Common myeloid progenitor, CD34-positive (primary cell): ENCODE measurements at regions not wholly inside any gene's neighbourhood (a gene's known extent, or its start where the extent isn't known, plus 50 kb on each side); places are given as distances from the start of the nearest gene placed in this dataset.

Source experiments
- CTCF ChIA-PET: fragments of 350-600 bp; sonication (Branson Sonifier 250); formaldehyde crosslinking; loops from one replicate; lab custom pipeline; 2021; ENCODE audit warnings: antibody characterized with exemption; lab: Charles Lee
- POLR2A ChIA-PET: fragments of 350-600 bp; sonication (Branson Sonifier 250); formaldehyde crosslinking; loops from one replicate; lab custom pipeline; 2021; ENCODE audit warnings: antibody characterized with exemption; lab: Charles Lee
- DNase-seq, 3 donors: peaks; one replicate each; pipeline versions ENCODE4 v3.0.0 to v3.0.0-alpha.2; 2013
- H3K27ac ChIP-seq, 2 experiments: 1 replicate in 1 of 2; 2 replicates in 1 of 2; pipeline ENCODE4 v1.7.0; 2013; ENCODE audit warnings: inconsistent platforms in 2 of 2, low read length in 2 of 2, mild to moderate bottlenecking in 2 of 2, low read depth in 1 of 2, moderate library complexity in 1 of 2; ENCODE audit not compliant: severe bottlenecking in 2 of 2, insufficient read depth in 1 of 2, poor library complexity in 1 of 2
- H3K27me3 ChIP-seq, 5 experiments: replicated peaks in 2 of 5; 1 replicate in 3 of 5; 2 replicates in 2 of 5; pipeline versions ENCODE4 v1.6.1 to v1.7.0; 2013; ENCODE audit warnings: low read length in 4 of 5, mild to moderate bottlenecking in 2 of 5, moderate library complexity in 2 of 5, inconsistent platforms in 1 of 5; ENCODE audit not compliant: insufficient read depth in 5 of 5, control insufficient read depth in 4 of 5
- H3K36me3 ChIP-seq, 4 experiments: 1 replicate in 2 of 4; 2 replicates in 2 of 4; pipeline versions ENCODE4 v1.6.1 to v1.7.0; 2013; ENCODE audit warnings: low read length in 3 of 4, control low read depth in 1 of 4, mild to moderate bottlenecking in 1 of 4; ENCODE audit not compliant: control insufficient read depth in 4 of 4, insufficient read depth in 4 of 4
- H3K4me1 ChIP-seq, 4 experiments: 1 replicate in 3 of 4; 2 replicates in 1 of 4; pipeline versions ENCODE4 v1.6.1 to v1.7.1; 2013; ENCODE audit warnings: low read length in 3 of 4, mild to moderate bottlenecking in 3 of 4, control low read depth in 1 of 4, inconsistent platforms in 1 of 4, moderate library complexity in 1 of 4; ENCODE audit not compliant: control insufficient read depth in 4 of 4, insufficient read depth in 4 of 4; ENCODE audit errors: control extremely low read depth in 1 of 4
- H3K4me3 ChIP-seq, 7 experiments: 1 replicate in 4 of 7; 2 replicates in 3 of 7; pipeline versions ENCODE4 v1.5.1 to v1.7.0; 2013; ENCODE audit warnings: mild to moderate bottlenecking in 7 of 7, low read length in 6 of 7, moderate library complexity in 6 of 7, inconsistent platforms in 2 of 7, low read depth in 2 of 7, control low read depth in 1 of 7; ENCODE audit not compliant: insufficient read depth in 4 of 7, control insufficient read depth in 1 of 7; ENCODE audit errors: extremely low read depth in 1 of 7
- H3K9me3 ChIP-seq, 5 experiments: 1 replicate in 4 of 5; 2 replicates in 1 of 5; pipeline versions ENCODE4 v1.6.1 to v1.7.1; 2013; ENCODE audit warnings: low read length in 4 of 5, mild to moderate bottlenecking in 2 of 5, inconsistent platforms in 1 of 5, low read depth in 1 of 5, moderate library complexity in 1 of 5; ENCODE audit not compliant: control insufficient read depth in 4 of 5, insufficient read depth in 2 of 5; ENCODE audit errors: control extremely low read depth in 1 of 5
- WGBS: methylation state at CpG from one replicate; pipeline ENCODE4 v1.1.5; 2013; ENCODE audit not compliant: insufficient coverage; 5-methylcytosine and 5-hydroxymethylcytosine counted together

DNA sequence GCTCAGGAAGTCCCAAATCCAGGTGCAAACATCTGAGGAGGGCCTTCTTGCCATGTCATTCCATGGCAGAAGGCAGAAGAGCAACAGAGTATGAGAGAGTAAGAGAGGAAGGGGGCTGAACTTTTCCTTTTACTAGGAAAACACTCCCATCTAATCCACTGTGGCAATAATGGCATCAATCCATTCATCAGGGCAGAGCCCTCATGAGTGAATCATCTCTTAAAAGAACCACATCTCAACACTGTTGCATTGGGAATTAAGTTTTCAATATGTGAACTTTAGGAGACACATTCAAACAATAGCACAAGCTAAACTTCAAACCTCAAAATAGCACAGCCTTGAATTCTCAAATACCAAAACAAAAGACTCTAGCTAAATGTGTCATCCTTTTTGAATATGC, 264.5 kb downstream of the KCTD12 start:
- Histone ChIP-seq H3K36me3 (no peaks in the 10 kb centered on the region), H3K9me3 (no peaks in the 10 kb centered on the region), H3K27me3 (peaks cover 0 to 2% (median 0%) of the 10 kb centered on the region in 5 experiments), H3K4me1 (no peaks in the 10 kb centered on the region), H3K4me3 (no peak overlapping the region), H3K27ac (no peak overlapping the region)
- no peak for DNase-seq
- CTCF ChIA-PET: no interaction called here
- POLR2A ChIA-PET: no interaction called here

DNA sequence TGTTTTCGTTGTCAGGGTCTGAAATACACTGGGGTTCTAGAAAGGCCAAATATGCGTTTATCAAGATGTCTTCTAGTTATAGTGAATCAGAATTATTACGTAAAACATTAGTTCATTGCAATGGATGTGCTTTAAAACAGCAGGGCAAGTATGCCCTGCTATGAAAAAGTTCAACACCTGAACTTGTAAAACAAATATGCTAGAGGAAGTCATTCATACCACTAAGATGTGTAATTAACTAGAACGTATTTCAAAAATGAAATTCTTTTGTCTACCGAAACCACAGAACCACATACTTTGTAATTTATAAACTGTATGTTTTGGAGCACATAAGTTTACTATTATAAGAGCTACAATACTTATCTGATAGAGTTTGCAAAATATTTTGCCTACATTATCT, 266.2 kb downstream of the KCTD12 start:
- Histone ChIP-seq H3K27me3 (peaks cover 0 to 2% (median 0%) of the 10 kb centered on the region in 5 experiments), H3K4me3 (no peak overlapping the region), H3K36me3 (no peaks in the 10 kb centered on the region), H3K27ac (no peak overlapping the region), H3K4me1 (no peaks in the 10 kb centered on the region), H3K9me3 (no peaks in the 10 kb centered on the region)
- 96% methylated on average over 3 of the region's 5 CpGs for WGBS
- no peak for DNase-seq
- POLR2A ChIA-PET: no interaction called here
- CTCF ChIA-PET: no interaction called here

DNA sequence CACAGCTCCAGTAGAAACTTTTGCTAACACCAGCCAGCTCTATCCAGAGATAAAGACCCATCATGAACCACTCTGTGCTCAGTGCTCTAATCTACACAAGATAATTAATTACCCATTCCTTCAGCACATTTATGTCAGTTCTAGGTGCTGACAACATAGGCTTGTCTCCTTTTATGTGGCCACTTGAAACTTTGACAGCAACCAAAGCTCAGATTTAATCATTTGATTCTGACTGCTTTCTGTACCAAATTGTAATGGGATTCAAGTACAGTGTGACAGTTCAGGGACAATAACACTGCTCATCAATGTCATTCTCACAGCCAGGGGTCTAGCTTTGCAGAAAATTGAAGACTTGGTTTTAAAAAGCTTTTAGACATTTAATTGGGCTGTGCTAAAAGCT, 266.6 kb downstream of the KCTD12 start:
- Histone ChIP-seq H3K36me3 (no peaks in the 10 kb centered on the region), H3K27me3 (peaks cover 0 to 2% (median 0%) of the 10 kb centered on the region in 5 experiments), H3K27ac (no peak overlapping the region), H3K4me3 (no peak overlapping the region), H3K4me1 (no peaks in the 10 kb centered on the region), H3K9me3 (no peaks in the 10 kb centered on the region)
- POLR2A ChIA-PET: no interaction called here
- CTCF ChIA-PET: no interaction called here
- DNase-seq: no peak

DNA sequence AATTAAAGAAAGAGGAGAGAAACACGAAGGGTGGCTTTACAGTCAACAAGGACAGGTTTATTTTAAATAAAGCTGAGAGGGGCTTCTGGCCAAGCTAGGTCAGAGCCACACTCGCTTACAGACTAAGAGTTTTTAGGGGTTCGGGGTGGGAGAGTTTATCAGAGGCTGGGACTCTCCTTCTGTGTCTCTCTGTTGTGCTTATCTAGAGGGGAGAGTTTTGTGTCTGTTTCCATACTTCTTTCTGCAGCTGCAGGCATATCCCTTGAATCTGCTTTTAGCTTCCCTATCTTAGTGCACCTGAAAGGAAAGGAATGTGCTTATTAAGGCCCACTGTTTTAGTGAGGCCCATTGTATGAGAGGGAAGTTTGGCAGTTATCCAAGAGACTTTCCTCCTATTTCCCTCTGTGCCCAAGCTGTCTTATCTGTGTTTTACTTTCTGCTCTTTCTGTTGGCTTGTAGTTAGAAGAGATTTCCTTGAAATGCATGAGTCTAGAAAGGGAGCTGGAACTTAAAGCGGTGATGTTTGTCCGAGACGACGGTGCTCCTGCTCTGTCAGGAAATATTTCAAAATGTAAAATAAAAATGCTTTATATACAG, 275.3 kb downstream of the KCTD12 start:
- no peaks in the 10 kb centered on the region for H3K27me3 ChIP-seq
- ChIA-PET CTCF (no interaction called here), POLR2A (no interaction called here)
- H3K9me3 ChIP-seq: peaks cover 0 to 6% (median 0%) of the 10 kb centered on the region in 5 experiments
- no peak for DNase-seq
- no peak overlapping the region for H3K27ac ChIP-seq
- no CpG with 5 or more reads among the region's 7 CpGs for WGBS
- no peak overlapping the region for H3K4me3 ChIP-seq
- H3K36me3 ChIP-seq: no peaks in the 10 kb centered on the region
- no peaks in the 10 kb centered on the region for H3K4me1 ChIP-seq

DNA sequence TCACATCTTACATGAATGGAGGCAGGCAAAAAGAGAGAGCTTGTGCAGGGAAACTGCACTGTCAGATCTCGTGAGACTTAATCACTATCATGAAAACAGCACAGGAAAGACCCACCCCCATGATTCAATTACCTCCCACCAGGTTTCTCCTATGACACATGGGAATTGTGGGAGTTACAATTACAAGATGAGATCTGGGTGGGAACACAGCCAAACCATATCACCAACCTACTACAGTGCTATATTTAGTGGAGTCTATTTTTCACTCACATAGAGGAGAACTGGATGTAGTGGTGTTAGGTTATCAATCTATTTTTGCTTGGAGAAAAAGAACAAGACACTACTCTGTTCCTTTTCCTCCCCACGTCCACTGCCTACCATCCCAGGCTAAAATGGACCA, 276.6 kb downstream of the KCTD12 start:
- Histone ChIP-seq H3K27ac (no peak overlapping the region), H3K4me3 (no peak overlapping the region), H3K27me3 (no peaks in the 10 kb centered on the region), H3K9me3 (peaks cover 0 to 6% (median 0%) of the 10 kb centered on the region in 5 experiments), H3K4me1 (no peaks in the 10 kb centered on the region), H3K36me3 (no peaks in the 10 kb centered on the region)
- ChIA-PET CTCF (no interaction called here), POLR2A (no interaction called here)
- no peak for DNase-seq
- 80% methylated on average over 1 of the region's 2 CpGs for WGBS

DNA sequence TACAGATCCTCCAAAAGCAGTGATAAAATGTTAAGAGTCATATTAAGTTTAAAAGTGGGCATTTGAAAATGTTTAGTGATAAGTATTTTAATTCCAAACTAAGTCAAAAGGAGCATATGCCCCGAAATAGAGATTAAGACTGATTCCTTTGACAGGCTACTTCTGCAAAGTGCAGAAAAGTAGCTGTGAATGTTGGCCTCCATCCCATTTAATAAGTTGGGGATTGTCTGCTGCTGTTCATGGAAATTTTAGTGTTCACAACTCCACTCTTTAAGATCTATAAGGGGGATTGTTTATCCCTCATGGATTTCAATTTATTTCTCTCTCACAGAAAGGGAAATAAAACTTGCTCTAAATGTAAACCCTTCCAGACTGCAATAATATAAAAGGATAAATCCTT, 278.3 kb downstream of the KCTD12 start:
- CTCF ChIA-PET: no interaction called here
- no peak for DNase-seq
- no peak overlapping the region for H3K4me3 ChIP-seq
- H3K9me3 ChIP-seq: peaks cover 0 to 6% (median 0%) of the 10 kb centered on the region in 5 experiments
- no peaks in the 10 kb centered on the region for H3K27me3 ChIP-seq
- no CpG with 5 or more reads among the region's 1 CpG for WGBS
- no peak overlapping the region for H3K27ac ChIP-seq
- H3K36me3 ChIP-seq: no peaks in the 10 kb centered on the region
- POLR2A ChIA-PET: no interaction called here
- H3K4me1 ChIP-seq: no peaks in the 10 kb centered on the region

DNA sequence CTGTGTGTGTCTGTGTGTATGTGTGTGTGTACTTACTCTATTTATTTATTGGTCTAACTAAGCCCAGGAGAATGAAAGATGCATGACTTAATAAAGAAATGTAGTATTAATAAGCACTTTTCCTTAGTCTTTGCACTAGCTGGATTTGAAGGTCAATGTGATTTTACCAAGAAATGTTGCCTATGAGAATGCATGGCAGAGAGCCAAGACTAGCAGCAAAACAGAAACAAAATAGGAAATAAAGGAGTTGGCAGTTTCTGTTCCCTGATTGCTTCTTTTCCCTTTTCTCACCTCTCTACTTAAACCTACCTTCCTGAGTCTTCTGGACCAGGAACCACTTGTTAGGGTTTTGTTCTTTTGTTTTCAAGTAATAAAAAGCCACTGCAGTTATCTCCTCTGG, 286.1 kb downstream of the KCTD12 start:
- H3K4me3 ChIP-seq: no peak overlapping the region
- no peaks in the 10 kb centered on the region for H3K36me3 ChIP-seq
- H3K9me3 ChIP-seq: no peaks in the 10 kb centered on the region
- H3K27me3 ChIP-seq: no peaks in the 10 kb centered on the region
- ChIA-PET CTCF (no interaction called here), POLR2A (no interaction called here)
- H3K4me1 ChIP-seq: no peaks in the 10 kb centered on the region
- DNase-seq: peak in 2 of 3 donors; percentile 5 to 10
- no peak overlapping the region for H3K27ac ChIP-seq
